Lung (tissue), 11 donors: ENCODE measurements at regions not wholly inside any gene's neighbourhood (a gene's known extent, or its start where the extent isn't known, plus 50 kb on each side); places are given as distances from the start of the nearest gene placed in this dataset.
"Not testable (repeated sequence)": the region's sequence is repeated elsewhere in the genome, so short reads cannot be mapped to it uniquely, and the experiment has no call there.

ENCODE experiments used
- ATAC-seq: fragments of 200-7000 bp; cut with Tn5 transposase; one replicate; pipeline ENCODE4 v1.9.1; 2020; ENCODE audit warnings: moderate number of reproducible peaks; ENCODE audit not compliant: insufficient read depth, low FRiP score
- DNase-seq, 3 donors: peaks; one replicate each; pipeline ENCODE4 v3.0.0-alpha.2; 2013 to 2017
- H3K27ac ChIP-seq, 2 donors: one replicate each; pipeline ENCODE4 v1.5.1; 2013; ENCODE audit warnings: mild to moderate bottlenecking in 2 of 2, moderate library complexity in 2 of 2, control low read depth in 1 of 2, inconsistent platforms in 1 of 2, low read depth in 1 of 2, low read length in 1 of 2
- H3K27me3 ChIP-seq, 3 donors: one replicate each; pipeline ENCODE4 v1.5.1; 2013; ENCODE audit warnings: low read length in 2 of 3; ENCODE audit not compliant: control insufficient read depth in 3 of 3, insufficient read depth in 3 of 3
- H3K36me3 ChIP-seq, 4 donors: one replicate each; pipeline ENCODE4 v1.5.1; 2013; ENCODE audit warnings: low read length in 4 of 4, mild to moderate bottlenecking in 1 of 4, moderate library complexity in 1 of 4; ENCODE audit not compliant: control insufficient read depth in 4 of 4, insufficient read depth in 4 of 4
- H3K4me1 ChIP-seq, 5 donors: one replicate each; pipeline ENCODE4 v1.5.1; 2013; ENCODE audit warnings: low read length in 5 of 5, mild to moderate bottlenecking in 2 of 5, moderate library complexity in 1 of 5; ENCODE audit not compliant: control insufficient read depth in 5 of 5, insufficient read depth in 5 of 5
- H3K4me3 ChIP-seq: one replicate; pipeline ENCODE4 v1.5.1; 2013; ENCODE audit warnings: mild to moderate bottlenecking, control low read depth, moderate library complexity
- H3K9ac ChIP-seq, 2 donors: one replicate each; pipeline ENCODE4 v1.5.1; 2013; ENCODE audit warnings: low read length in 2 of 2, control low read depth in 1 of 2; ENCODE audit not compliant: insufficient read depth in 1 of 2
- H3K9me3 ChIP-seq, 4 donors: one replicate each; pipeline ENCODE4 v1.5.1; 2013; ENCODE audit warnings: low read length in 3 of 4, mild to moderate bottlenecking in 1 of 4, moderate library complexity in 1 of 4; ENCODE audit not compliant: control insufficient read depth in 4 of 4, insufficient read depth in 3 of 4
- WGBS, 2 donors: extraction: QIAGEN DNeasy Blood & Tissue Kit; methylation state at CpG; one replicate each; pipeline ENCODE4 v1.1.7; 2013; 5-methylcytosine and 5-hydroxymethylcytosine counted together
- TF ChIP-seq, protein P1 (sequence below): IDR thresholded peaks from 2 replicates; pipeline ENCODE4 v1.5.1; 2012; ENCODE audit warnings: mild to moderate bottlenecking; ENCODE audit errors: control extremely low read depth, extremely low read depth
- donor health status: control.
- donor health status: control.
- donor health status: Bipolar disorder and iron deficiency.
- donor health status: healthy.
- donor health status: DM: yes; HTN: yes; CAD: no.

DNA sequence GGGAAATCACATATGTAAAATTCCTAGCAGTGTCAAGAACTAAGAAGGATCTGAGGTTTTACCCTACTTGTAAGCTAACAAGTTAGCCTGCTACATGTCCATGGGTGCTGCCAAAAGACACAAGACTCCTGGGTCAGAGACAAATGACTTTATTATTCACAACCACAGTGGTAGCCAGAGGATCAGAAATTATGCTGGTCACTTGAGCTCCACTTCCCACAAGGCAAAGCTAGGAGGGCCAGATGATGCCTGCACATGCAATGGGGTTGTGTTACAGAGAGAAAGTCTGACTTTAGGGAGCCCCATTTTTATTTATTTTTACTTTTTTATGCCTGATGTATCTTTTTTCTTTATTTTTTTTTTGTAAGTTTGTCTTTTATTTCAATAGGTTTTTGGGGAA lies 136.8 kb downstream of the S1PR1 start:
- H3K9ac ChIP-seq: no peak overlapping the region
- TF ChIP-seq, protein P1, sequence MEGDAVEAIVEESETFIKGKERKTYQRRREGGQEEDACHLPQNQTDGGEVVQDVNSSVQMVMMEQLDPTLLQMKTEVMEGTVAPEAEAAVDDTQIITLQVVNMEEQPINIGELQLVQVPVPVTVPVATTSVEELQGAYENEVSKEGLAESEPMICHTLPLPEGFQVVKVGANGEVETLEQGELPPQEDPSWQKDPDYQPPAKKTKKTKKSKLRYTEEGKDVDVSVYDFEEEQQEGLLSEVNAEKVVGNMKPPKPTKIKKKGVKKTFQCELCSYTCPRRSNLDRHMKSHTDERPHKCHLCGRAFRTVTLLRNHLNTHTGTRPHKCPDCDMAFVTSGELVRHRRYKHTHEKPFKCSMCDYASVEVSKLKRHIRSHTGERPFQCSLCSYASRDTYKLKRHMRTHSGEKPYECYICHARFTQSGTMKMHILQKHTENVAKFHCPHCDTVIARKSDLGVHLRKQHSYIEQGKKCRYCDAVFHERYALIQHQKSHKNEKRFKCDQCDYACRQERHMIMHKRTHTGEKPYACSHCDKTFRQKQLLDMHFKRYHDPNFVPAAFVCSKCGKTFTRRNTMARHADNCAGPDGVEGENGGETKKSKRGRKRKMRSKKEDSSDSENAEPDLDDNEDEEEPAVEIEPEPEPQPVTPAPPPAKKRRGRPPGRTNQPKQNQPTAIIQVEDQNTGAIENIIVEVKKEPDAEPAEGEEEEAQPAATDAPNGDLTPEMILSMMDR: no peak
- no peak overlapping the region for H3K4me3 ChIP-seq
- H3K4me1 ChIP-seq: peaks cover 0 to 28% (median 0%) of the 10 kb centered on the region in 5 donors
- H3K27me3 ChIP-seq: no peaks in the 10 kb centered on the region
- H3K27ac ChIP-seq: no peak overlapping the region
- H3K9me3 ChIP-seq: peaks cover 0 to 5% (median 0%) of the 10 kb centered on the region in 4 donors
- ATAC-seq (no peak), DNase-seq (no peak)
- no peaks in the 10 kb centered on the region for H3K36me3 ChIP-seq

DNA sequence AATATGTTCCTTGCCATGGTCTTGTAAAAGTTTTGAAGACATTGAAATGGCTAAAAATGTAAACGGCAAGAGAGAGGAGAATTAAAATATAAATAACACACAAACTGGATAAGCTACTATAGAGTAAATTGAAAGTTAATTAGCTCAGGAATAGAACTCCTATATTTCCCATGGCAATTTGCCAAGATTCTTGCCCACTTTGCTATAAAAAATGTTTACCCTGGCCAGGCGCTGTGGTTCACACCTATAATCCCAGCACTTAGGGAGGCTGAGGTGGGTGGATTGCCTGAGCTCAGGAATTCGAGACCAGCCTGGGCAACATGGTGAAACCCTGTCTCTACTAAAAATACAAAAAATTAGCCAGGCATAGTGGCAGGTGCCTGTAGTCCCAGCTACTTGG lies 138.6 kb downstream of the S1PR1 start:
- peaks cover 0 to 24% (median 0%) of the 10 kb centered on the region in 5 donors for H3K4me1 ChIP-seq
- not testable (repeated sequence) for H3K4me3 ChIP-seq, ATAC-seq, H3K9ac ChIP-seq, H3K9me3 ChIP-seq, H3K27ac ChIP-seq, H3K36me3 ChIP-seq, H3K27me3 ChIP-seq
- 66 to 75% methylated on average over 3 of the region's 3 CpGs for WGBS, 2 donors
- peak in 1 of 3 donors; percentile 13 for DNase-seq

DNA sequence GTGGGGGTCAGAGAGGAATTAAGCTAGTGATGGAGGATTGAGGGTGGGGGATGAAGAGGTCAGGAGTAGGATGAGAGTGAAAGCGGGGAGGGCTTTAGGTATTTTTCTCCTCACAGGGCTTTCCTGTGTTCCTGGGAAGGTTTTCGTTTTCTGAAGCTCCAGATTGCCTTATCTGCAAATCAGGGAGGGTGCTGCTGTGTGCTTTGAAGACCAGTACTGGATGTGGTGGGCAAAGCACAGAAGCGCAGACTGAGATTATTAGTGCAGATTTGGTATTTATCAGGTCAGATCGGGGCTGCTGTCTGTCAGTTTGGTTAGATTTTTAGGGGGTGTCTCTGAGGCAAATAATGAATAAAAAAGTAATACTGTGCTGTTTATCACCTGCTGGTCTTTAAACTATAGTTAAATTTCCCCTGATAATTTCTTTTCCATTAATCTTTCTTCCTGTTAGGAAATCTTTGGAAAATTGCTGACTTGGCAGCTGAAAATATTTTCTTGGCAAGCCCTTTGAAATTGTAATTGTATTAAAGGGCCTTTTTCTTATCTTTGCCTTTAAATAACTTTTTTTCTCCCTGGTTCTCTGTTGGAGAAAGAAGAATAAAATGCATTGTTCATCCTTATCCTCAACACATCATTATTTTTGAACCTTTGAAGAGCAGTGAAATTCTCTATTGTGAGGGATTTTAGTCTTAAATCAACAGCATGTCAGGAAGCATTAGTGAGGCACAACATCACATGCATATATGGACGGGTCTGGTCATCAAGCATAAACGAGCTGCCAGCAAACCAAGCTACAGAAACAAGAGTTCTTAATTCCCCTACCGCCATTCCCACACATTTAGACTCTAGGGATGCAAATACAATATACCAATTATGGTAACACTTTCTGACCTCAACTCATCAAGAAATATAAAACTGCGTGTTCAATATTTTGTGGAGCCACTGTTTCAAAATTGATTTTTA lies 139.6 kb downstream of the S1PR1 start:
- peaks cover 0 to 5% (median 0%) of the 10 kb centered on the region in 4 donors for H3K9me3 ChIP-seq
- 74 to 85% methylated on average over 8 of the region's 8 CpGs for WGBS, 2 donors
- H3K4me3 ChIP-seq: no peak overlapping the region
- no peak overlapping the region for H3K9ac ChIP-seq
- TF ChIP-seq, protein P1: no peak
- no peaks in the 10 kb centered on the region for H3K27me3 ChIP-seq
- no peaks in the 10 kb centered on the region for H3K36me3 ChIP-seq
- ATAC-seq (no peak), DNase-seq (peak; percentile 18 to 86 (median 83))
- peaks cover 0 to 17% (median 0%) of the 10 kb centered on the region in 5 donors for H3K4me1 ChIP-seq
- peak overlapping the region in 1 of 2 donors; percentile 22 for H3K27ac ChIP-seq

DNA sequence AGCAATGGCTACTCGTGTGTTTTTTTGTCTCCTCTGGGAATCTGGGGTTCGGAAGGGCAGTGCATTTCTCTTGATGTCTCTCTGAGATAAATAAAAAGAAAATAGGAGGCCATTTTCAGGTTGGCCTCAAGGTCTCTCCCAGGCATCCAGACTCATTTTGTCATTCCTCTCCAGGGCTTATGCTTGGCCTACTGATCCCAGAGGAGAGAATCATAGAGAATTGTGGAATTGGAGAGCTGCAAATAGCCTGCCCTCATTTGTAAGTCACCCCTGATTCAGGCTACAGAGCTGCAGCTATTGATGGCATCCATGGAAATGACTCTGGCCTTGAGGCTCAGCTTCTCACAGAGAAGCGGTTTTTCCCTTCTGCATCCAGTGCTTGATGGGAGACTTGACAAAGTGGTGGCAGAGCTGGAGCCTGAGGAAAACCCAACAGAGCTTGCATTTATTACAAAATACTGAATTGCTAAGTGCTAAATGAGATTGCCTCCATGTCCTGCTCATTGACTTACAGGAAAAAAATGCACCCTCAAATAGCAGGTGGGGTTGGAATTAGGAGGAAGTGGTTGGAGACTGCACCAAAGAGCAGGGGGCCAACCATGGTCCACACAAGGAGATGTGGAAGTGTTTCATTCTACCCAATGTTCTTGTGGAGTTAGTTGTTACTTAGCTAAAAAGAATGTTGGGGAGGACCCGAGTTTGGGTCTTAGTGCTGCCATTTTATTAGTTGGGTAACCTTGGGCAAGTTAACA lies 140.4 kb downstream of the S1PR1 start:
- TF ChIP-seq, protein P1: no peak
- no peak overlapping the region for H3K9ac ChIP-seq
- H3K27me3 ChIP-seq: no peaks in the 10 kb centered on the region
- DNase-seq (peak in 1 of 3 donors; percentile 8), ATAC-seq (no peak)
- WGBS, 2 donors: 93 to 96% methylated on average over 4 of the region's 4 CpGs
- H3K4me3 ChIP-seq: no peak overlapping the region
- H3K36me3 ChIP-seq: no peaks in the 10 kb centered on the region
- H3K4me1 ChIP-seq: peaks cover 0 to 17% (median 0%) of the 10 kb centered on the region in 5 donors
- no peak overlapping the region for H3K27ac ChIP-seq
- H3K9me3 ChIP-seq: peaks cover 0 to 5% (median 0%) of the 10 kb centered on the region in 4 donors
